OCI-LY1 (cell line): ENCODE measurements at regions not wholly inside any gene's neighbourhood (a gene's known extent, or its start where the extent isn't known, plus 50 kb on each side); places are given as distances from the start of the nearest gene placed in this dataset.

Source experiments
- H2AFZ ChIP-seq: fragments of 200-600 bp; sonication (generic), shearing (Covaris generic); 2 replicates; pipeline ENCODE4 v1.6.0; 2014; ENCODE audit warnings: antibody characterized with exemption, mild to moderate bottlenecking, low read length
- H3F3A ChIP-seq: fragments of 200-600 bp; sonication (generic), shearing (Covaris generic); 2 replicates; pipeline ENCODE4 v1.6.0; 2014; ENCODE audit warnings: mild to moderate bottlenecking, antibody characterized with exemption, low read length, moderate library complexity; ENCODE audit not compliant: insufficient read depth
- H3K27ac ChIP-seq: fragments of 200-600 bp; sonication (generic); 2 replicates; pipeline ENCODE4 v1.5.1; 2014; ENCODE audit warnings: low read length, mixed run types, mild to moderate bottlenecking, low read depth; ENCODE audit not compliant: poor library complexity, severe bottlenecking
- H3K27me3 ChIP-seq: fragments of 200-600 bp; sonication (generic); 2 replicates; pipeline ENCODE4 v1.6.0; 2014; ENCODE audit warnings: antibody characterized with exemption, mild to moderate bottlenecking, low read length, moderate library complexity; ENCODE audit not compliant: insufficient read depth
- H3K36me3 ChIP-seq: fragments of 200-600 bp; sonication (generic); 2 replicates; pipeline ENCODE4 v1.6.1; 2014; ENCODE audit warnings: mild to moderate bottlenecking, antibody characterized with exemption, low read length, moderate library complexity, mixed read lengths; ENCODE audit not compliant: insufficient read depth
- H3K4me1 ChIP-seq: fragments of 200-600 bp; sonication (generic); 2 replicates; pipeline ENCODE4 v1.5.1; 2014; ENCODE audit warnings: mild to moderate bottlenecking, low read length, moderate library complexity; ENCODE audit not compliant: insufficient read depth, severe bottlenecking
- H3K4me2 ChIP-seq: fragments of 200-600 bp; sonication (generic), shearing (Covaris generic); 2 replicates; pipeline ENCODE4 v1.6.1; 2014; ENCODE audit warnings: low read length
- H3K4me3 ChIP-seq: fragments of 200-600 bp; sonication (generic); 2 replicates; pipeline ENCODE4 v1.5.1; 2014; ENCODE audit warnings: low read length, low read depth, mild to moderate bottlenecking, mixed read lengths; ENCODE audit not compliant: poor library complexity, severe bottlenecking
- H3K79me2 ChIP-seq: fragments of 200-600 bp; shearing (Covaris generic); 2 replicates; pipeline ENCODE4 v1.6.1; 2016; ENCODE audit warnings: mixed run types, low read length, mixed read lengths; ENCODE audit not compliant: insufficient read depth
- H3K9ac ChIP-seq: fragments of 200-600 bp; sonication (generic), shearing (Covaris generic); 2 replicates; pipeline ENCODE4 v1.6.1; 2014; ENCODE audit warnings: mild to moderate bottlenecking, low read length, mixed read lengths
- H3K9me2 ChIP-seq: fragments of 200-600 bp; sonication (generic), shearing (Covaris generic); 2 replicates; pipeline ENCODE4 v1.6.1; 2014; ENCODE audit warnings: low read depth, mild to moderate bottlenecking, low read length, mixed read lengths
- H3K9me3 ChIP-seq: fragments of 200-600 bp; shearing (Covaris generic); 2 replicates; pipeline ENCODE4 v1.6.1; 2014; ENCODE audit warnings: low read length, mixed read lengths
- H4K20me1 ChIP-seq: fragments of 200-600 bp; sonication (generic), shearing (Covaris generic); 2 replicates; pipeline ENCODE4 v1.6.0; 2016; ENCODE audit warnings: mild to moderate bottlenecking, low read length; ENCODE audit not compliant: insufficient read depth
- EZH2 ChIP-seq: fragments of 200-600 bp; sonication (generic), shearing (Covaris generic); IDR thresholded peaks from 2 replicates; pipeline ENCODE4 v1.8.0; 2017; ENCODE audit warnings: borderline replicate concordance, mixed run types, mild to moderate bottlenecking, antibody characterized with exemption, low read length, moderate library complexity, mixed read lengths
- TF ChIP-seq, protein P1 (sequence below): fragments of 200-600 bp; sonication (generic), shearing (Covaris generic); IDR thresholded peaks from 2 replicates; pipeline ENCODE4 v1.5.1; 2017; ENCODE audit warnings: mild to moderate bottlenecking, antibody characterized with exemption, low read length, moderate library complexity, mixed read lengths

DNA sequence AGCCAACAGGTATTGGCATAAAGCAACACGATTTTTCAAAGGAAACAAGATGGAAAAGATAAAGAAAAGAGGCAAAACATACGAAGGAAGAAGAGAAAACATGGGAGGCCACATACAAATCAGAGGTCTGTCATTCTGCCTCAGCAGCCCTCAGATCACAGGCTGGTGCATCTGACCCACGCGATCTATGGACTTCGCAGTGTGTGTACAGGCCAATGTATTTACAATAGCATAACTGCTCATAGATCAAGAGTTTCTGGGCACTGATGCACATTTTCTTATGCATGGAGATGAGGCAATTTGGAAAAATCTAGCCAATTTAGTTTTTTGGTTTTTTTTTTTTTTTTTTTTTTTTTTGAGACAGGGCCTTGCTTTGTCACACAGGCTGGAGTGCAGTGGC lies 245.4 kb downstream of the DUSP6 start:
- no peak overlapping the region for H3K4me3 ChIP-seq
- no peak overlapping the region for H2AFZ ChIP-seq
- no peaks in the 10 kb centered on the region for H3K9me2 ChIP-seq
- no peaks in the 10 kb centered on the region for H3K79me2 ChIP-seq
- no peak for TF ChIP-seq EZH2
- TF ChIP-seq, protein P1, sequence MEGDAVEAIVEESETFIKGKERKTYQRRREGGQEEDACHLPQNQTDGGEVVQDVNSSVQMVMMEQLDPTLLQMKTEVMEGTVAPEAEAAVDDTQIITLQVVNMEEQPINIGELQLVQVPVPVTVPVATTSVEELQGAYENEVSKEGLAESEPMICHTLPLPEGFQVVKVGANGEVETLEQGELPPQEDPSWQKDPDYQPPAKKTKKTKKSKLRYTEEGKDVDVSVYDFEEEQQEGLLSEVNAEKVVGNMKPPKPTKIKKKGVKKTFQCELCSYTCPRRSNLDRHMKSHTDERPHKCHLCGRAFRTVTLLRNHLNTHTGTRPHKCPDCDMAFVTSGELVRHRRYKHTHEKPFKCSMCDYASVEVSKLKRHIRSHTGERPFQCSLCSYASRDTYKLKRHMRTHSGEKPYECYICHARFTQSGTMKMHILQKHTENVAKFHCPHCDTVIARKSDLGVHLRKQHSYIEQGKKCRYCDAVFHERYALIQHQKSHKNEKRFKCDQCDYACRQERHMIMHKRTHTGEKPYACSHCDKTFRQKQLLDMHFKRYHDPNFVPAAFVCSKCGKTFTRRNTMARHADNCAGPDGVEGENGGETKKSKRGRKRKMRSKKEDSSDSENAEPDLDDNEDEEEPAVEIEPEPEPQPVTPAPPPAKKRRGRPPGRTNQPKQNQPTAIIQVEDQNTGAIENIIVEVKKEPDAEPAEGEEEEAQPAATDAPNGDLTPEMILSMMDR = no peak
- no peak overlapping the region for H3K4me2 ChIP-seq
- H3F3A ChIP-seq = no peaks in the 10 kb centered on the region
- H3K27ac ChIP-seq = no peak overlapping the region
- no peak overlapping the region for H3K9ac ChIP-seq
- H4K20me1 ChIP-seq = no peaks in the 10 kb centered on the region
- H3K9me3 ChIP-seq = no peaks in the 10 kb centered on the region
- no peaks in the 10 kb centered on the region for H3K27me3 ChIP-seq
- H3K36me3 ChIP-seq = no peaks in the 10 kb centered on the region
- H3K4me1 ChIP-seq = no peaks in the 10 kb centered on the region

DNA sequence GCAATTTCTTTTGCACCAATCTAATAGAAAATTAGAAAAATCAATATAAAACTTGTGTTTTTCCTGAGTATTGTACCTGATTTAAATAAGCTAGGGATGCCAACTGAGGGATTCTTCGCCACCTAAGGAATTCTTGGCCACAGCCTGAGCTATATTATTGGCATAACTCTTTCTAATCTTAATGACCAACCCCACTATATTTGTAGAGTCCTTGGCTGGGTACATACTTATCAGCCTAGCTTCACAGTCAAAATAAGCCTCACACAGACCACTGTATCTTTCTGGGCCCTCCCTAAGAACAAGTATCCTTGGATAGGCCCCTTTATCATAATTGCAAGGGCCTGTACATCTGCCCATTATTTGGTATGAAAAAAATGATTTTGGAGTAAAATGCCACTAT lies 247.1 kb downstream of the DUSP6 start:
- Histone ChIP-seq H3K27ac (no peak overlapping the region), H3K9me3 (no peaks in the 10 kb centered on the region), H3K4me1 (no peaks in the 10 kb centered on the region), H3K4me2 (no peak overlapping the region), H3K9ac (no peak overlapping the region), H3K79me2 (no peaks in the 10 kb centered on the region), H2AFZ (no peak overlapping the region), H3K9me2 (no peaks in the 10 kb centered on the region), H3F3A (no peaks in the 10 kb centered on the region), H4K20me1 (no peaks in the 10 kb centered on the region), H3K36me3 (no peaks in the 10 kb centered on the region), H3K4me3 (no peak overlapping the region), H3K27me3 (no peaks in the 10 kb centered on the region)
- no peak for TF ChIP-seq EZH2
- TF ChIP-seq, protein P1 = no peak

DNA sequence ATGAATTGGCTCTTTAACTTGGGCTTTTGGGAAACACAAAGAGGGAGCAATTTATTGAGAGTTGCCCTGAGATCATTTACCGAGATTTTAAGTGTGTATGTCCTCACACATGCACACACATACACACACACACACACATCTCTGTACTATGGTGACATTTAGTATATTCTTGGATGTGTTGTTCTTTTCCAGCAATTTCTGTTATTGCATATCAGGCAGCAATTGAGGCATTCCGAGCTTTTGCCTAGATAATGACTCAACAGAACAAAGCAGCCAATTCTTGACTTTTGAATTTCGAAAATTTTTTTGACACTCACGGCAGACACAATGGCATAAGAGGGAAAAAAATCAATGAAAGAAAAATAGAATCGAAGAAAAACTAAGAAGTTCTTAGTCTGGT lies 248.5 kb downstream of the DUSP6 start:
- no peak overlapping the region for H2AFZ ChIP-seq
- H3K27me3 ChIP-seq = no peaks in the 10 kb centered on the region
- no peaks in the 10 kb centered on the region for H3K79me2 ChIP-seq
- no peak overlapping the region for H3K4me2 ChIP-seq
- H3K27ac ChIP-seq = no peak overlapping the region
- no peaks in the 10 kb centered on the region for H3K4me1 ChIP-seq
- H3K9ac ChIP-seq = no peak overlapping the region
- no peaks in the 10 kb centered on the region for H3K9me3 ChIP-seq
- H3K9me2 ChIP-seq = no peaks in the 10 kb centered on the region
- no peaks in the 10 kb centered on the region for H3F3A ChIP-seq
- no peak for TF ChIP-seq EZH2
- TF ChIP-seq, protein P1 = no peak
- H3K36me3 ChIP-seq = no peaks in the 10 kb centered on the region
- no peak overlapping the region for H3K4me3 ChIP-seq
- no peaks in the 10 kb centered on the region for H4K20me1 ChIP-seq
